ENCODE measurements at regions not wholly inside any gene's neighbourhood (a gene's known extent, or its start where the extent isn't known, plus 50 kb on each side); places are given as distances from the start of the nearest gene placed in this dataset.
A peak's percentile ranks its signal among the peaks of the same experiment; 100 is the strongest.

DNA sequence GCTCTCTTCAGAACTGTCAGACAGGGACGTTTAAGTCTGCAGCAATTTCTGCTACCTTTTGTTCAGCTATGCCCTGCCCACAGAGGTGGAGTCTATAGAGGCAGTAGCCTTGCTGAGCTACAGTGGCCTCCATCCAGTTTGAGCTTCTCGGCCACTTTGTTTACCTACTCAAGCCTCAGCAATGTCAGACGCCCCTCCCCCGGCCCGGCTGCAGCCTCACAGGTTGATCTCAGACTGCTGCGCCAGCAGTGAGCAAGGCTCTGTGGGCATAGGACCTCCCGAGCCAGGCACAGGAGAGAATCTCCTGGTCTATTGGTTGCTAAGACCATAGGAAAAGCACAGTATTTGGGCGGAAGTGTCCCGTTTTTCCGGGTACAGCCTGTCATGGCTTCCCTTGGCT, 89.9 kb upstream of the PDC start:
- DNase-seq: no peak

DNA sequence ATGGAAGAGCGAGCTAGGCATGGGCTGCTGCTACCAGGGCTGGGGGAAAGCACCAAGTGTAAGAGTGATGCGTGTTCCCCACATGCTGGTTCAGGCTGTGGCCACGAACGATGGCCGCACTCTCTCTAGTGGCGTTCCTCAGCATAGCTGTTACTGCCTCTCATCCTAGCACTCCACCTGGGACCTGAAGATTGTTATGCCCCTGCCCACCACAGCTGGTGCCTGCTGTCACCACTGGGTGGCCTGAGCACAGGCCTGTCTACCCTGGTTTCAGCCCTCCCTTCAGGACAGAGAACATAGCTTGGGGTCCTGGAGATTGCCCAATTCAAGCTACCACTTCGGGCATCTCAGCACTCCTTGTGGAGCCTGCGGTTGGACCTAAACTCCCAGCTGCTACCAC, 80.1 kb upstream of the PDC start:
- DNase-seq: no peak

DNA sequence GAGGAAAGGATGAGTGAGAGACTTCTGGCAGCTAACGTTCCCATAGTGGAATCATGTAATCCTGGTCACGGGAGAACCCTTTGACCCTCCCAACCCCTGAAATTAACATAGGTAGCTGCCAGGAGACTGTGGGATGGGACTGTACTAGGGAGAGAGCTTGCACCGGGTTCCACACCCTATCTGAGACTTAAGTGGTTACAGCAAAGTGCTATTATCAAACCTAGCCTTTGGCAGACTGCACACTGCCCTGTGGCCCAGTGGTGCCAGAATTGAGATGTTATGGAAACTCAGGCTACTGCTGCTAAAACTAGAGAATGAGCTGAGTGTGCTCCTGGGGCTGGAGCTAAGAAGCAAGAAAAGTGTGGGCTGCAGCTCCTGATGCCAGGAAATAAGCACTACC, 79.6 kb upstream of the PDC start:
- no peak for DNase-seq

DNA sequence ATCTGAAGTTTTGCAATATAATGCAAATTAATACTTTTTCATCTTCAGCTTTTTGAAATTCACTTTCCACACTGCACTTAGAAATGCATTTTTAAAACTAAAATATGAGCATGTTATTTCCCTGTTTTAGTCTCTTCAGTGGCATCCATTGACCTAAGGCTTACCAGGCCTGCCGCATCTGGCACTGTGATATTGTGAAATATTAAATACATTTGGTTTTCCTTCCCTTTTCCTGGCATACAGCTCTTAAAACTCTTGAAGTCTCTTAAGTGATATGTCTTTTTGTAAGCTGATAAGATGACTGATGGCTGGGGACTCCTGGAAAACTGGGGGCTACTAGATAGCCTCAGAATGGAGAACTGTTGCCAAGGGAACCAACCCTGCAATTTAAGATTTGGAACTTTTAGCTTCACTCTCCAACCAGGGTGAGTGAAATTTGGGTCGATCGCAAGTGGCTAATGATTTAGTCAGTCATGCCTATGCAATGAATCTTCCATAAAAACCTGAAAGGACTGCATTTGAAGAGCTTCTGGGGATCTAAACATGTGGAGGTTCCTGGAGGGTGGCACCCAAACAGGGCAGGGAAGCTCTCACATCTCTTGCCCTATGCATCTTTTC, 75.5 kb upstream of the PDC start:
- peak; percentile 12 for DNase-seq

DNA sequence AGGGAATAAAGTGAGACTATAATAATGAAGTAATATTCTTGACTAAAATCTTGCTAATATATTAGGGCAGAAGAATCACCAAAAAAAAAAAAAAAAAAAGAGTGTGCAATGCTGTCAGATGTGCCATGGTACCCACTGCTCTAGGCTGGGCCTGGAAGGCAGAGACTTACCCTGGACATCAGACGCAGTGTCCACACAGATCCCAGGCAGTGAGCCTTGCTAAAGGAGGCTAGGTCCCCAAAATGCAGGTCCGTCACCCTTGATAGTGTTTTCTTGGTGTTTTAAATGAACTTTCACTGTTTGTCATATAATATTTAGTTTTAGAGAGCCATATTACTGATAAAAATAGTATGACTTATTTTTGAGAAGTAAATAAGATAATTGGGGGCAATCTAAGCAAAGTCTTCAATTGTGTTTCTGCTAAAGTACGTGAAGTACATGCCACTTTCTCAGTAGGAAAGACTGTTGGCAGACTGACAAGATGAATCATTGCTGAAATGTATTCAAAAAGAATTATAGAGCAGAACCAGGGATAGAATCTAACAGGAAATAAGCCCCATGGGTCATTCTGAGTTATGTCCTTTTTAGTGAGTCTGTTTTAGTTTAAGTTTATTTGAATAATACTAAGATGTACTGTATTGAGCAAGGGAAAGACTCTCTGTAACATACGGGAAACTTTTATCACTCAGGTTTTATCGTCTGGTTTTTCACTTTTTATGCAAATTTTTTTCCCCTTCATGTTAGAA, 74.6 kb upstream of the PDC start:
- DNase-seq: no peak

DNA sequence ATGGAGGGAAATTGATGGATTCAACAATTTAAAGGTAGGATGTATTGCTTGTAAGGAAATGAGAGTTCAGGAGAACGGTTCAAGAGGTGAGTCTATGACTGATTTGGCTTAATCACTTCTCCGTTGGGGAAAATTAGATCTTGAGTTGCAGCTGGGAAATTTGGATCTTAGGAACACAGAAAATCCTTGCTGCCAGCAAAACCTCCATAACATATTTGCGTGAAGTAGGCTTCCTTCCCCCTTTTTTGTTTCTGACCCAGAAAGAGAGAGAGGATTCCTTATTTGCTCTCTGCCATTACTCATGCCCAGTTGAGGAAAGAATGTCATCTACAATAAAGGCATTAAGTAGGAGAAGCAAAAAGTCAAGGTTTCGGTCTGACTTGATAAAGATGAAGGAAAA, 73.5 kb upstream of the PDC start:
- DNase-seq: no peak

DNA sequence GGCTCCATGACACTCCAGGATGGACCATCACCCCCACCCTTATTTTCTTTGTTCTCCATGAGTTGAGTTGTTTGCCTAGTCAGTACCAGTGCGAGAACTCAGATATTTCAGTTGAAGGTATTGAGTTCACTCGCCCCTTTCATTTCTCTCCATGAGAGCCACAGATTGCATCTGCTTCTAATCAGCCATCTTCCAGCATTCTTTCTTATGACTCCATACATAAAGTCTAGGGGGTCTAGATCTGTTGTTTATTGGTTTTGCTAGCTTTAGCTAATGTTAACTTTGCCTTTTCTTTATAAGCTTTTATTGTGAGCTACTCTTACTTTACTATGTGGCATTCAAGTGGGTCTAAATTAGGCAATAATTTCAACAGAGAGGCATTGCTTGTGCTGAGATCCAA, 71.6 kb upstream of the PDC start:
- no peak for DNase-seq

DNA sequence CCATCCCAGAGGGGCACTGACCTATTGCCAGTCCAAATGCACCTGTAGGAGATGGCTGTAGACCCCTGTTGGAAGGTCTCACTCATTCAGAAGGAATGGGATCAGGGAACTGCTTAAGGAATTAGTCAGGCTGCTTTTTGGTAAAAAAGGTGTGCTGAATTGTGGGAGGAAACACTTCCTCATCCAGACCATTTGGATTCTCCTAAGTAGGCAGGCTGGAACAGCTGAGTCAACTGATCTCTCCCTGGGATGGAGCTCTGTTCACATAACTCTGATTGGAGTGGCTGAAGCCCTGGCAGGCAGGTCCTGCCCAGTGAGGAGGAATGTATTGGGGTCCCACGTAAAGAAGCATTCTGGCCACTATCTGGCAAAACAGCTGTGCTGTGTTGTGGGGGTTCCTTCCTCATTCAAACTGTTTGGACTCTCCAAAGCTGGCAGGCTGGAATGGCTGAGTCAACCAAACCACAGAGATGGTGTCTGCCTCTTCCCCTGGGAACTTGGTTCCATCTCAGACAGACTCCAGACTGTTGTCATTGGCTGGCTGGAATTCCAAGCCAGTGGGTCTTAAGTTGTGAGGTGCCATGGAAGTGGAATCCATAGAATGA, 70.7 kb upstream of the PDC start:
- DNase-seq: no peak

DNA sequence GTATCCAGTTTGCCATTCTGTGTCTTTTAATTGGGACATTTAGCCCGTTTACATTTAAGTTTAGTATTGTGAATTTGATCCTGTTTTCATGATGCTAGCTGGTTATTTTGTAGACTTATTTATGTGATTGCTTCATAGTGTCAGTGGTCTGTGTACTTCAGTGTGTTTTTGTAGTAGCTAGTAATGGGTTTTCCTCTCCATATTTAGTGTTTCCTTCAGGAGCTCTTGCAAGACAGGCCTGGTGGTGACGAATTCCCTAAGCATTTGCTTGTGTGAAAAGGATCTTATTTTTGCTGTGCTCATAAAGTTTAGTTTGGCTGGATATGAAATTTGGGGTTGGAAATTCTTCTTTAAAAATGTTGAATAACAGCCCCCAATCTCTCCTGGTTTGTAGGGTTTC, 69.2 kb upstream of the PDC start:
- no peak for DNase-seq

DNA sequence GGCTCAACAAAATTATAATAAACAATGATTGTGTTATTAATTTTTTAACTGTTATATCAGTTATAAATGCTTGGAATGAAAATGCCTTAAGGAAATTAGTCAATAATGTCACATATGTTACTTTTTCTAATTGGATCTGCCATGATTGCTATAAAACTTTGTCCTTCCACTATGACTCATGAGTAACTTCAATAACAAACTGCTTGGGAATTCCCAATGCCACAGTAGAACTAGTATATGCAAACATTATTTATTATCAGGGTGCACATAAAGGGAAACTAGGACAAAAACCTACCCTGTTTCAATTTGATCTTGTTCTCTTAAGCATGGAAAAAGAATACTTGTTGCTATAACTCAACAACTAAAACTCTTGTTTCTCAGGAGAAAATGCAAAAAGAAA, 59.1 kb upstream of the PDC start:
- no peak for DNase-seq

DNA sequence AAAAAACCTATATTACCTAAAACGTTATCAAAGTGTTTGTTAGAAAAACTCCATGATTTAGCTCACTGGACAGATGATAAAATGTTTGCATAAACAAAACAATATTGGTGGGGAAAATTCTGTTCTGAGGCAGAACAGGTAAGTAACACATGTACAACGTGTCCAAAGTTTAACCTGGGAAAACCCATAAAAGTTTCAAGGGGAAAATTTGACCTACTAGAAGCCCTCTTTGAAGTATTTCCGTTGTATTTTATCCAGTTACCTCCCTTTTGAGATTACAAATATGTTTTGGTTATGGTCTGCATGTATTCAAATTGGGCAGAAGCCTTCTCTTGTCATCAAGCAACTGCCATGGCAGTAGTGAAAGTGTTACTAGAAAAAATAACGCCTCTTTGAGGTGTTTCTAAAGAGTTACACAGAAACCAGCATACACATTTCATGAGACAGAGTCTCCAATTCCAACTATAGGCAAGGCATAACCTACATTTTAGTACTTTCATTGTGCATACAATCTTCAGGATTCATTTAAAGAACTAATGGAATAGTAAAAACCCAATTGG, 58.0 kb upstream of the PDC start:
- DNase-seq: no peak

DNA sequence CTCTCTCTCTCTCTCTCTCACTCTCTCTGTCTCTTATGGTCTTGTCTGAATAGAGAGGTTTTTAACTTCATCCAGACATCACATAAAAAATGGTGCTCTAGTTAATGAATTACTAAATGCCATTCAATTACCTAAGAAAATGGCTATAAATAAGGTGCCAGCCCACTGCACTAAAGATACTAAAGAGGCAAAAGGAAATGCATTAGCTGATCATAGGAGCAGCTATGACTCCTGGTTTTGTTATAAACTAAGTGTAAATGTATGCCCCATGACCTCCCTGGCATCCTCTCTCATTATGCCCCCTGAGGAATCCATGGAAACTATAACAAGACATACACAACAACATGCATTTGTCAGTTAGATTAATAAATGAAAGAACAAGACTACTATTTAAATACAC, 57.5 kb upstream of the PDC start:
- DNase-seq: no peak

DNA sequence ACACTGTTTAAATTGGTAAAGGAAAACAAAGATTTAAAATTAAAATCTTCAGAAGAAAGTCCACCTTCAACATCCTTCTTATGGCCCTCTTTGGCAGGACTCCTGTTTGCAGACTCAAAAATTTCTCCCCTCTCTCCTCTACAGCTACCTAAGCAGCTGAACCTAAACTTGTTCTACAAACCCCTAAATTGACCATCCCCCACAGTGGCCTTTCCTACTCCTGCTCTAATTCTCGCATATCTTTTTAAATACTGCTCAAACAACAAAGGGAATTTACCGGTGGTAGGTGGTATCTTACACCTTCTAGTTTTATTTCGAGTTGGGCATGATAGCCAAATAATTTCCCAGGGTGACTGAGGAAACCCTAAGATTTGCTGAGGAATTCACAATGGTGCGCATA, 53.5 kb upstream of the PDC start:
- no peak for DNase-seq

DNA sequence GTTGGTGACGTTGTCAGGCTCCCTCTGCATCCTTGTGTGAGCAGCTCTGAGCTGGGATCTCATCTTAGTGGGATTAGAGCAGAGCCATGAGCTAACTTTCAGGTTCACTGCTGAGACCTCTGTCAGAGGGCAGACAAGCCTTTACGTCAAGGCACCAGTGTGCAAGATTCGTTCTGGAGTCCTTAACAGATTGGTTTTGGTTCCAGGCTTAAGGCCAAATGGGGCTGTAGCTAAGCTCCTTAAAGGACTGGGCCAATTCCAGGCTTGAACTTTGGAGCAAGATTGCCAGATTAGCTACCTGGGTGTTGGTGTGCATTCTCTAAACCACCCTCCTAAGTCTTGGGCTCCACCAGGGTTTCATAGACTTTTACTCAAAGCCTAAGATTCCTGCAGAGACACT, 52.6 kb upstream of the PDC start:
- no peak for DNase-seq

DNA sequence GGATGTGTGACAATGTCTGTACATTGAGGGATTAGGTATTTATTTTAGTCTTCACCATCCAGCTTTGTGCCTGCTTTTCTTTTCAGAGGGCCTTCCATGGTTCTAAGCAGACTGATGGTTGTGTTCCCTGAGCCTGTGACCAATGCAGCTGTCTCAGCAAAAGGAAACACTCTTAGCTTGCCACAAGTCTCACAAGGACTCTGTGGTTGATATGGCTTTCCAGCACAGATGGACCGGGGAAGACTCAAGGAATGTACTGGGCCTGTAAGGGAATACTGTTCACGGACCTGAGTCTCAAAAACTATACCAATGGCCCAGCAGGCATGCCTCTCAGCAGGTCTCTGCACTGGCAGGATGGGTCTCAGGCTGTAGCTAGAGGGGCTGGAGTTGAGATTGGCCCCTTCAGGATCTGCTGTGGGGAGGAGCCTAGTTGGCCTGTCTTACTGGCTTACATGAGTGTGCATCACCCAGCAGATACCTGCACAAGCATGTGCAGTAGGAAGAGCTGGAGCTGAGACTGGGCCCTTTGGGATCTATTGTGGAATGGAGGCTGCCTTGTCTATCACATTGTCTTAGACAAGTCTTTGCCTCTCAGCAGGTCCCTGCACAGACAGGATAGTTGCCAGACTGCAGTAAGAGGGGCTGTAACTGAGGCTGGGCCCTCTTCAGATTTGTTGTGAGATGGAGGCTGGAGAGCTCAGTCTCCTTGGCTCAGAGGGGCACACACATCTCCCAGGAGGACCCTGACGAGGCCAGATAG, 52.0 kb upstream of the PDC start:
- no peak for DNase-seq

DNA sequence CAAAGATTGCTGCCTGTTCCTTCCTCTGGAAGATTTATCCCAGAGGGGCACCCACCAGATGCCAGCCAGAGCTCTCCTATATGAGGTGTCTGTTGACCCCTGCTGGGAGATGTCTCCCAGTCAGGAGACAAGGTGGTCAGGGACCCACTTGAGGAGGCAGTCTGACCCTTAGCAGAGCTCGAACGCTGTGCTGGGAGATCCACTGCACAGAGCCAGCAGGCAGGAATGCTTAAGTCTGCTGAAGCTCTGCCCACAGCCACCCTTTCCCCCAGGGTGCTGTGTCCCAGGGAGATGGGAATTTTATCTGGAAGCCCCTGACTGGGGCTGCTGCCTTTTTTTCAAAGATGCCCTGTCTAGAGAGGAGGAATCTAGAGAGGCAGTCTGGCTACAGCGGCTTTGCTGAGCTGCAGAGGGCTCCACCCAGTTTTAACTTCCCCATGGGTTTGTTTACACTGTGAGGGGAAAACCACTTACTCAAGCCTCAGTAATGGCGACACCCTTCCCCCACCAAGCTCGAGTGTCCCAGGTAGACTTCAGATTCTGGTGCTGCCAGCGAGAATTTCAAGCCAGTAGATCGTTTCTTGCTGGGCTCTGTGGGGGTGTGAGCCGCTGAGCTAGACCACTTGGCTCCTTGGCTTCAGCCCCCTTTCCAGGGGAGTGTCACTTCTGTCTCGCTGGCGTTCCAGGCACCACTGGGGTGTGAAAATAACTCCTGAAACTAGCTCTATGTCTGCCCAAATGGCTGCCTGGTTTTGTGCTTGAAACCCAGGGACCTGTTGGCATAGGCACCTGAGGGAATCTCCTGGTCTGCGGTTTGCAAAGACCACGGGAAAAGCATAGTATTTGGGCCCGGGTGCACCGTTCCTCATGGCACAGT, 51.1 kb upstream of the PDC start:
- no peak for DNase-seq

Data from KG1 (cell line).